ENCODE measurements at regions not wholly inside any gene's neighbourhood (a gene's known extent, or its start where the extent isn't known, plus 50 kb on each side); places are given as distances from the start of the nearest gene placed in this dataset.
A peak's percentile ranks its signal among the peaks of the same experiment; 100 is the strongest.

- DNase-seq, result no peak
These were observed 439.6 kb downstream of the CDH8 start for GRCh38 chr16:61596655-61597054.

GRCh38 chr16:61595605-61596004, 440.6 kb downstream of the CDH8 start:
- DNase-seq, result no peak

- no peak for DNase-seq
These were observed 445.7 kb downstream of the CDH8 start for GRCh38 chr16:61590577-61590976.

GRCh38 chr16:61587526-61587925, 448.7 kb downstream of the CDH8 start:
- no peak for DNase-seq

- no peak for DNase-seq
These were observed 454.7 kb downstream of the CDH8 start for GRCh38 chr16:61581417-61582046.

DNA sequence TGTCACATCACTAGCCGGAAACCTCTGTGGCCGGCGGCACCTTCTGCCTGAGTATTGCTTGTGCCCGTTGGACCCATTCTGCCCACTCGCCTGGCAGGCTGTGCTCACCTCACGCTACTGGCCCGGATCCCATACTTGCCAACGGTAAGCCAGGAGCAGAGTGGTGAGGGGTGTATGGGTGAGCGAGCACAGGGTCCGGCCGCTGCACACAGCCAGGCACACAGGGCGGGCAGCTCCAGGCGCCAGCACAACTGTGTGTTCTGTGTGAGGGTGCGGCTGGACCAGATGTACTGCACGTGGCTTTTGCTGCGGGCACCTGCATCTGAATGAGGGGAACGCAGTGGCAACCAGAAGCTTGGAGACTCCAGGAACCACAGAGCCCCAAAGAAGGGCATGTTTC, 455.7 kb downstream of the CDH8 start:
- DNase-seq, result no peak

DNA sequence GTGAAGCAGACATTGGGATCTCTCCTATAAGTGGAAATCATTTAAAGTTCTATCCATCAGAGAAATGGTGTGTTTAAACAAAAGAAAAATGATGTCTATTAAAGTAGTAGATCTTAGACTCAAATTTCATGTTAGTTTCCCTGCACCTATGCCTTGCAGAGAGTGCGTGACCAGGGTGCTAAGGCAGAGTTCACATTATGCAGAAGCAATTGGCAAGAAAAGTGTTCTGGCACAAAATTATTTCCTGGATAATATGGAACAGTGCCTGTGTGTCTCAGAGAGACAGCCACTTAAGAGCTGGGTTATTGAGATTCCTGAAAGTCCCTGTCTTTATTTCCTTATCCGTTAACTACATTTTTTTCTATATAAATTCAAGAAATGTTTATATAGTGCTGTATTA, 457.0 kb downstream of the CDH8 start:
- no peak for DNase-seq

DNA sequence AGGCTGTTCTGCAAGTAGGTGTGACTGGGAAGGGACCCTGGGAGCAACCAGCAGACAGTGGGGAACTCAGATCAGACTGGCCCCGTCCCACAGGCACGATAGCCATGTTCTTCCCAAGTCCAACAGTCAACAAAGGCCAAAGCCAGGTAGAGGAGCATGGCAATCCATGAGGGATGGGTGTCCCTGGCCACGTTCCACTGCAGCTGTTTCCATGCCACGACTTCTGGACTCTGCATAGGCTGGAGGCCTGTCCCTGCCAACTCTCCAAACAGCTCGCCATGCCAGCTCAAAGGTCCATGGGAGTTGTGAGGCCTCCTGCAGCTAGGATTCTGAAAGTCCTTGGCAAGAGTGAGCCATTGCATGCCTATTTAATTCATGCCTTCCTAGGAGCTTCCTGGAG, 459.8 kb downstream of the CDH8 start:
- no peak for DNase-seq

DNA sequence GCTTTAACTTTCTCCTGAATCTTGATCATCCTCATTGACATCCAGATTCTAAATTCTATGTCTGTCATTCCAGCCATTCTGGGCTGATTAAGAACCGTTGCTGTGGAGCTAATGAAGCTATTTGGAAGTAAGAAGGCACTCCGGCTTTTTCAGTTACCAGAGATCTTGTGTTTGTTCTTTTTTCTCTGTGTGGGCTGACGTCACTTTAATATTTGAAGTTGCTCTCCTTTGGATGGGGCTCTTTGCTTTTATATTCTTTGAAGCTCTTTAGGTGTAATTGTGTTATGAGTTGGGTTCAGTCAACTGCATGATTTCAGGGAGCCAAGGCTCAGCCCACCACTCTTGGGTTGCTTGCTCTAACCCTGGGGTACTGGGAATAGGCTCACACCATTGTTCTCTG, 460.6 kb downstream of the CDH8 start:
- DNase-seq, result no peak

DNA sequence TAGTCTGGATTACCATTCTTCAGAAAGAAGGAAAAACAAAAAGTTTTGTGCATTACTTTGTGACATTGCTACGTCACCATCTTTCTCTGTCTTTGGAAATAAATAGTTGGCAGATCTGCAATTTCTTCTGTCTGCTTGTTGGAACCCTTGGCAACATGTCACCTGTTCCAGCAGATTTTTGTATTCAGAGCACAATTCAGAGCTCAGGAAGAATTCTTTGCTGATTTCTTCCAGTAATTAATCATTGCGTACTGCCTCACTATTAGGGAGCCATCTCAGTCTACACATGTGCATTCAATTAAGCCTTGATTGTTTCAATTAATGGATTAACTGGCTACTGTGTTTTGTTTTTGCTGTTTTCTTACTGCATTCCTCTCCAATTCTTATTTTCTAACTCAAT, 467.2 kb downstream of the CDH8 start:
- no peak for DNase-seq

DNA sequence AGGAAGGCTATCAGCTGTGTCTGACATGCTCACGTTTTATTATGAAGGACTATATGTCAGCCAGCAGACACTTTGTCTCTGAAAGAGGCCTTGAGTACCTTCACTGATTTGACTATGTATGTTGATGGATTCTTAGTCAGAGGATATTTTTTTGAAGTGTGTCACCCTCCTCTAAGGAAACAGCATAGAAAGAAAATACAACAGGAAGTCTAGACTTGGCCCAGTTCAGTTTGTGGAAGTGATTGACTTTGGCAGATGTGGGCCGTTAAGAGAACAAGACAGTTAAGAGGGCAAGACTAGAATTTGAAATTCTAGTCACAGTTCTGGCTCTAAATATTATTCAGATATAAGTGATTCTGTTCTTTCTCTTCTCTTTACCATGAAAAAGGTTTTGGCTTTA, 471.5 kb downstream of the CDH8 start:
- peak in 1 of 2 experiments; percentile 32 for DNase-seq

DNA sequence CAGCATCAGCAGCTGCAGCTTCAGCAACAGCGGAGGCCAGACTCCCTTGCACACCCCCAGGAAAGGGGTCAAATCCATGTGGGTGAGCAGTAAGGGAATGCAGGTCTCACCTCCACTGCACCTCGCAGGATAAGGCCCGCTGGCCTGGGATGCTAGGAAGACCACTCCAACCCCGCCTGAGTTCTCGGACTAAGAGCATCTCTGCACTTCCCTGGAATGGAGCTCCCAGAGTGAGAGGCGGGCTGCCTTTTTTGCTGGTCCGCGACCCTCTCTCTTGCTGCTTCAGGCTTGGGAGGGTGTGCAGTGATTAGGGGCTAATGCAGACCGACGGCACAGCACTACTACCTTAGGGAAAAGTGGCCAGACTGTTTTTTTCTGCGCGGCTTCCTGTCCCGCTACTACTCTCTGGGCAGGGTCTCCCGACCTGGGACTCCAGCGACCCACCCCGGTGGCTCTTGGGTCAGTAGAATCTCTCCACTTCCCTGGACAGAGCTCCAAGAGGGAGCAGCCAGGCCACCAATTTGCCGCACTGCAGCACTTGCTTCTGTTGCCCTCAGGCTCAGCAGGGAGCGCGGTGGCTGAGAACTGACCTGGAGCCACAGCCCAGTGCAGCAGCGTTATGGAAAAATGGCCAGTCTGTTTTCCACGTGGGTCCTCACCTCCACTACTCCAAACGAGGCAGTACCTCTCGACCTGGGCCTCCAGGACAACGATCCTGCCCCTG, 480.4 kb downstream of the CDH8 start:
- DNase-seq, result no peak

DNA sequence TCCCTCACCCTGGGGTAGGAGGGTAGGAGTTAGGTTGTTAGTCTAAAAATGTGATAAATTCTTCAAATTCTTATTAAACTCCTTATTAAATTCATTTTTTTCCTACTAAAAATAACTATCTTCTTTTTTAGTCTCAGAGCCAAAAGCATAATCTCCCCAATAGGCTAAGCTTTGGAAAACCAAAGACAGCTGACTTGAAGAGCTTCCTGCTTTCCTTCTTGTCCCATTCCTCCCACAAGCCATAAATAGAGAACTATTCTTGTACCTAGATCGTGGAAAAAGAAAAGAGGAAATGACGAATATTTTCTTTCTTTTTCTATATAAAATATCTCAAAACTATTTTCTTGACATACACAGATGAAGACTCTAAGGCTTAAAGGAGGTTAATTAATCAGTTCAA, 486.9 kb downstream of the CDH8 start:
- DNase-seq, result no peak

DNA sequence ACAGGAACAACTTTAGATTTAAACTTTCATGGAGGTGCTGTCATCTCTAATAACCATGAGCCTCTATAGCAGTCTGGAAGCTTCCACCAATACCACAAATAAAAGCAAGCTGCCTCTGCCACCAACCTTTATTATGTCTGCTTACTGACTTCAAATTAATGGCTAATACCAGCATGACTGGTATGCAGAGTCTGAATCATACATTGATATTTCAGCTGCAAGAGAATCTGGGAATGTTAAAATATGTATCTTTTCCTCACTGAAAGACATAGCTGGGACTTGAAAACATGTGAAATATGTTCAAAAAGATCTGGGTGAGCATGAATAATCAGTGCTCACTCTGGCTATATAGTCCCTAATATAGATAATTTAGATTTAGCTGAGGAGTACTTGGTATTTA, 488.6 kb downstream of the CDH8 start:
- DNase-seq, result no peak

GRCh38 chr16:61544165-61544564, 492.1 kb downstream of the CDH8 start:
- no peak for DNase-seq

DNA sequence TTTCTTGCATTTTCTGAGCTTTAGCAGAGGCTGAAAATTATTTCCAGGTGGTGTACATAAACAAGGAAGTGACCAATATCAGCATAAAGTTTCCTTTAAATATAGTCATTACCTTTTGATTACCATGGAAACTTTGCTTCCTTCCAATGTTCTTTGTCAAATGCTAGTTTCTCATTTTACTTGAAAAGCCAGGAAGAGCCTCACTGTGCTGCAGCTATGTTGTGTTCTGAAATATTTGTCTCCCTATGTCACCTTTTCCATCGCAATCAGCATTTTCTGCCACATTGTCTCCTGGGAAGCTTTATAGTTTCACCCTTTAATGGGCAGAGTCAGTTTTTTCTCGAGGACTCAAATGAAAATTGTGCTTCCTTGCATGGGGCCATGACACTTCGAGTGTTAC, 496.0 kb downstream of the CDH8 start:
- DNase-seq, result no peak

- DNase-seq, result no peak
These were observed 505.5 kb downstream of the CDH8 start for GRCh38 chr16:61530697-61531096.

- DNase-seq, result no peak
These were observed 535.4 kb downstream of the CDH8 start for GRCh38 chr16:61500851-61501250.

- DNase-seq, result no peak
These were observed 556.0 kb downstream of the CDH8 start for GRCh38 chr16:61480250-61480649.

- DNase-seq, result no peak
These were observed 564.5 kb downstream of the CDH8 start for GRCh38 chr16:61471737-61472136.

- DNase-seq, result no peak
These were observed 565.2 kb downstream of the CDH8 start for GRCh38 chr16:61471023-61471422.

DNA sequence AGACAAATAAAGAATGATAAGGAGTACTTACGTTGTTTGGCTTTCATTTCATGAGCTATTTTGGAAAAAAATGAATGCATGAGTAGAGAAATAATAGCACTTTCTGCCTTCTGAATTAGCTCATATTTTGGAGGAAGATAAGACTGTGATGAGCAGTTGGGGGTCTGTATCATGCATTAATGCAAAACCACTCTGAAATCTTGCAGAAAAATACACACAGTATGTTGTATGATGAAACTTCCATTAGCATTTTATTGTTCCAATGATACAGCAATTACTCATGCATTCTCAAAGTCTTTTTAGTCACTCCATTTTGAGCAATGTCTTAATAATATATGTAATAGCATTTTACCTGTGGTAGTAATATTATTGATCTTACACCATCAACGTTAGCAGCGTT, 571.0 kb downstream of the CDH8 start:
- no peak for DNase-seq

DNA sequence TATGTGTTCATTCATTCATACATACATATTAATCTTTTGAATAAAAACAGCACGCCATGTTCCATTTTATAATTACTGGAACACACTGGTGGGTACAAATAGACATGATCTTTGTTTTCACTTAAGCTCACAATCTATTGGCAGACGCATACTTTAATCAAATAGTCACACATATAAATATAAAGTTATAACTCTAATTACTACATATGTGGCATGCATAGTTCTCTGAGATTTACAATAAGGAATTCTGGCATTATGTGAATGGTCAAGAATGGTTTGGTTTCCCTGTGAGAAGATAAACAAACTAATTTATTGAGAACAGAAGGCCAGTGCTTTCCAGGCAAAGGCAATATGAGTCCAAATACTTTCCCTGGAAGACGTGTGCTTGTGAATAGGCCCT, 576.2 kb downstream of the CDH8 start:
- DNase-seq, result no peak

DNA sequence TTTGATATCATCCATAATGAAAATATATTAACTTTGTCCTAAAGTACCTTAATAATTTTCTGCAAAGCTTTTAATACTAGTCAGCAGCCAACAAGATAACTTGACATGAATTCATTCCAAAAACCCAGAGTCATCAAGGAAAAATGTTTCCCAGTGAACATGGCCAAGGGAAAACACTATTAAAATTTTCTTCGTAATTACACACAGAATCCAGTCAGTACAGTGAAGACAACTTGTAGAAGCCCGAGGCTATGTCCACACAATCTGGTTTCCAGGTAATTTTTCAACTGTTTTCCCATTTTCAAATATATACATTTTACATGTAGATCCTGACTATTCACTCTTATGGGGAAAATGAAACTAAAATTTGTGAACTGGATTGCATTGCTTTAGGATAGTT, 600.9 kb downstream of the CDH8 start:
- no peak for DNase-seq

DNA sequence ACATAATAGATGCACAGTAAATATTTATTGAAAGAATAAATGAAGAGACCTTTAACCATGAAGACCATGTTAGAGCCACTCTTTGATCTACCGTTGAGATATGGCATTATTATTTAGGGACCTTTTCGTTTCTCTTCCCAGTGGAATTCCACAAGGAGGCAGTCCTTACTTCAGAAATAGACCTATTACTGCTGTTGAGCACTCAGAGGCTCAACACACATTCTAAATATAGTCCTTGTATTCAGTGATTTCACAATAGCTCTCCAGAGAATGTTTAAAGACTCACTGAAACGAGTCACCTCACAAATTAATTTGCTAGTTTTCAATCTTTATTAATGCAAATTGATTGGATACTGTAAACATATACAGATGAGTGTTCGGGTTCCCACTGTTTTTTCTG, 603.8 kb downstream of the CDH8 start:
- DNase-seq, result peak in 1 of 2 experiments; percentile 3
